NCI-H1048 (cell line): ENCODE measurements at regions not wholly inside any gene's neighbourhood (a gene's known extent, or its start where the extent isn't known, plus 50 kb on each side); places are given as distances from the start of the nearest gene placed in this dataset.
A peak's percentile ranks its signal among the peaks of the same experiment; 100 is the strongest.

Source experiments
- DNase-seq: peaks from one replicate; lab custom pipeline; 2025; lab: John Stamatoyannopoulos, UW

DNA sequence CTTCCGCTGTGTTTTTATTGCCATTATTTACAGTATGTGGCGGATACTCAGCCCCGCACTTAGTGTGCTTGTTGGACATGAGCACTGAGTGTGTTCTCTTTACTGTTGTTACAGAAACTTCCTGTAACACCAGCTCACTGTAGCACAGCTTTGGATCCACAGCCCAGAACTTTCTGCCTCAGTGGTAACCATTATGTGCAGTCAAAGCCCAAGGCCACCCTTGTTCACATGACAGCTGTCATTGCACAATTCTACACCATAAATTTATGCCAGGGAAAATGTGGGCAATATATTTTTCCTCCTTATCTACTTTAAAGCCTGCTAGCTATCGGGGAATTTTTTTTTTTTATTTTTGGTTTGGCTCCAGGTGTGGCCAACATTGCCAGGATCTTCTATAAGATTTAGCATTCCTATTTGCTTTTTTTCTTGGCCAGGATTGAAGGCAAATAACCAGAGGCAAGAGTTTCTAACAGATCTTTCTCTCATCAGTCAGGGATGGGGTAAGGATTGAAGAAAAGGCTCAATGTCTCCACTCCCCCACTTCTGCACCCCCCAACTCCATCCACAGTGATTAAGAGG lies 176.0 kb upstream of the PELI2 start:
- no peak for DNase-seq

DNA sequence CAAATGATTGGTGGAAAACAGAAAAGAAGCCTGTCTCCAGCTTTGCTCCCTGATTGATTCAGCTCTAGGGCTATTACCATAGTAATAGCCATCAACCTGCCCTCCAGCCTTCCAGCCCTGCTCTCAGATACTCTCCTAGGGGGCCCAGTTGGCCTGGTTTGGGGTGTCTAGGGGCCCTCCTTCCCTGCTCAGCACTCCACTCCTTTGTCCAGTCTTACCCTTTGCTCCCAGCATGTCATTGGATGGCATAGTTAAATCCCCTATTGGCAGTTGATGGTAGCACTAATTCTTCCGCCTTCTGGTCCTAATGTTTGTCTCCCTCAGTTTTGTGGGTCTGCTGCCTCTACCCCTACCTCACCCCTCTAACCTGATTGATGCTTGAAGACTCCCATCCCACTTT lies 175.4 kb upstream of the PELI2 start:
- DNase-seq, result no peak

DNA sequence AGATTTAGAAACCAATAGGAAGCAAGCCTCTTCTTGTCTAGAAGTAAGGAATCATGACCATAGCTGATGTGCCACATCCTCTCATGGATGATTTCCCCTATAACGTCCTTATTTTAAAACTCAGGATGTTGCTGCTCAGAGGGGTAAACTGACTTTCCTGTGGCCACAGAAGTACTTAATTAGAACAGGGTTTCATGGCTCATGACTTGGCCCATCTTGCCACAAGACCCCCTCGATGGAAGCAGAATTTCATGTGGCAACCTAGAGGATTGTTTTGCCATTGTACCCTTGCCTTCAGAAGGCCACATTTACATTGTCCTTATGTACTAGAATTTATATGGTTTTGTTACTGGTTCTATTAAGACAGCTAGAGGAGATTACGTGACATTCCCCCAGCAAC lies 173.5 kb upstream of the PELI2 start:
- DNase-seq, result no peak

DNA sequence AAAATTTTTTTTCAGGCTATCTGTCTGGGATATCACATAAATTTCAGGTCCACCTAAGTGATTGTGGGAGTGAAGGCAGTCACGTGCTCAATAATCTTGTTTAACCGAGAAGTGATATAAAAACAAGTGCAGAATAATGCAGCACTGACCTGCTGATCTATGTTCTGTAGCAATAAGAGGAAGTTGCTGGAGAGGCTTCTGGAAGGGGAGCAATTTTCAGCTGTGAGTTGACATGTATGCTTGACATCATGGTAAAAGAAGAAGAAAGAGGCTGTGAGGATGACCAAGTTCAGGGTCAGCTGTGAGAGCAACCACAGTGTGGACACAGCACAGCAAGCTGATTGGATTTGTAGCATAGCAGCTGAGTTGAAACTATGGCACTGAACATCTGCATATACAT lies 172.0 kb upstream of the PELI2 start:
- no peak for DNase-seq

DNA sequence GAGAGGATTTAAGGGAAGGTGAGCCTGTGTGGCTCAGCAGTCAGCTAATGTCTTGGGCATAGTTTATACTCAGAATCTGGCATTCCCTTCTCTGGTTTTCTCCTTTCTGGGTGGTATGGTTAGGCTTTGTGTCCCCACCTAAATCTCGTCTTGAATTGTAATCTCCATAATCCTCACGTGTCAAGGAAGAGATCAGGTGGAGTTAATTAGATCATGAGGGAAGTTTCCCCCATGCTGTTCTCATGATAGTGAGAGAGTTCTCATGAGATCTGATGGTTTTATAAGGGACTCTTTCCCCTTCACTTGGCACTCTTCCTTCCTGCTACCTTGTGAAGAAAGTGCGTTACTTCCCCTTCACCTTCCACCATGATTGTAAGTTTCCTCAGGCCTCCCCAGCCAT lies 169.8 kb upstream of the PELI2 start:
- no peak for DNase-seq

DNA sequence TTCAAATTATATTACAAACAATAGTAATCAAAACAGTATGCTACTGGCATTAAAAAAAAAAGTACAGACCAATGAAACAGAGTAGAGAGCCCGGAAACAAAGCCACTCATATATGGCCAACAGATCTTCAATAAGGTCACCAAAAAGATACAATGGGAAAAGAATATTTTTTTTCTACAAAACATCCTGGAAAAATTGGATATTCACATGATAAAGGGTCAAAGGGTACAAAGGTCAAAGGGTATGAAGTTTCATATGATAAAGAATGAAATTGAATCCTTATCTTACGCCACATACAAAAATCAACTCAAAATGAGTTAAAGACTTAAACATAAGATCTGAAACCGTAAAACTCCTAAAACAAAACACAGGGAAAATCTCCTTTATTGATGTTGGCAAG lies 168.5 kb upstream of the PELI2 start:
- DNase-seq, result no peak

DNA sequence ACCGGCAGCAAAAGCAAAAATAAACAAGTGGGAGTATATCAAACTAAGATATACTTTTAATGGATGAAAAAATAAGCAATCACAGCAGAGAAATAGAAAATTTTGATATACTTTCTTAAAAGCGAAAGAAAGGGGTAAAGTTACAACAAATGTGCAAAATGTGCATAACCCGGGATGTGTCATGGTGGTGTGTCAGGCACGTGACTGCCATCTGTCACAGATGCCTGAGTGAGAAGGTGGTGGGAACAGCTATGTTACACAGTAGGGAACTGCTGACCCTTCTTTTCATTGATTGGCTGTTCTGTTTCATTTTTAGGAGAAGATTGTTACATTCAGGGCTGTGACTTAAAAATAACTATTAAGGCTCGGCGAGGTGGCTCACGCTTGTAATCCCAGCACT lies 168.1 kb upstream of the PELI2 start:
- DNase-seq, result no peak

DNA sequence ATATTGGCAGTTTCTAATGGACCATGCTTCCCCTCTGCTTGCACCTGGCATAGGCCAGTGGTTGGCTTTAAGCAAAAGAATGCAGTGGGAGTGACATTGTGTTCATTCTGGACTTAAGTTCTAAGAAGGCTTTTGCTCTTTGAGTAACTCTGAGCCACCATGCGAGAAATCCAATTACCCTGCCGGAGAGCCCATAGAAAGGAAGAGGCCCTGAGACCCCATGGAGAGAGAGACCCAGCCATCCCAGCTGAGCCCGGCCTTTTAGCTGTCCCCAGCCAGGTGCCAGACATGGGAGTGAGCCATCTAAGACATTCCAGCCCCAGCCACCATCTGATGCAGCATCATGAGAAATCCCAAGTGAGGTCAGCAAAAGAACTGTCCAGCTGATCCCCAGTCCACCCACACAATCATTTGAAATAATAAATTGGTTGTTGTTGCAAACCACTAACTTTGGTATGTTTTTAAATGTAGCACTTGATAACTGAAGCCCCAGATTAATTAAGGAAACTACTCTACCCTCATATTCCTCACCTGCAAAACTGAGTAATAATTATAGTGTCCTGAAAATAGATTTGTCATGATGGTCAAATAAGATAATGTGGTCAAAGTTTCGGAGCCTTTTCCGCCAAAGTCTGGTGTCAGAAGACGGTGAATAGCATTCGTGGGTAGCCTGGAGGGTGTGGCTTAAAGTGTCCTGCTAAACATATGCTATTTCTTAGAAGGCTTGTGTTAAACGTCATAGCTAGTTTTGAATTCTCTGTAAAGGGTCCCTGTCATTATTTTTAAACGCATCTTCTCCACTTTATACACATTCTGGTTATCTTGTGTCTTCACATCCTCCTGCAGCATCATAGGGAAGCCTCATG lies 166.6 kb upstream of the PELI2 start:
- DNase-seq, result no peak

DNA sequence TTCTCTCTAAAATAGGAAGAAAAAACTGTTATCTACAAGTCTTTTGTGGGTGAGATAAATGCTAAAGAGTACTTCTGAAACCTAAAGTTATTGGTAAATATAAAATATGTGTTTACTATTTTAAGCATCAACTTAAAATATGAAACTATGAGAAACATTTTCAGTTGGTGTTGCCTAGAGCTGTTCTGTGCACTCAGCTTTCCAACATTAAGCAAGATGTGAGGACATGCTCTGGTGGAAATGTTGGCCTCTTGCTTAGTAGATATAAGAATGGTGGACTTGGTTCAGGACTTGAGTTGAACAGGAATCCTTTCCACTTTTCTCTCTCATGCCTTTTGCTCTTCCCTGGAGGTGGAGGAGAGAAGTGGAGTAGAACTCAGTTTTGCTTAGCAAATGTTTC lies 164.1 kb upstream of the PELI2 start:
- no peak for DNase-seq

DNA sequence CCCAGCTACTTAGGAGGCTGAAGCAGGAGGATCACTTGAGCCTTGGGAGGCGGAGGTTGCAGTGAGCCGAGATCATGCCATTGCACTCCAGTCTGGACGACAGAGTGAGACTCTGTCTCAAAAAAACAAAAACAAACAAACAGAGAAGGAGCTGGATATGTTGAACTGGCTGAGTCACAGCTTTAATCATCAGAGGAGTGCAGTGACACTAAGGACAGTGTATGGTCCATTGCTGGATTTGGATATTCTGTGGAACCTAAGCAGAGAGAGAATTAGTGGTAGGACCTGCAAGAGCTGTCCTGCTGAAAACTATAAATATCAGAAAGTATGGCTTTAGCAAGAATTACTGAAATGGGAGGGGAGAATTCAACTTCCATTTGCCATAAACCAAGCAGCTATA lies 163.0 kb upstream of the PELI2 start:
- no peak for DNase-seq

DNA sequence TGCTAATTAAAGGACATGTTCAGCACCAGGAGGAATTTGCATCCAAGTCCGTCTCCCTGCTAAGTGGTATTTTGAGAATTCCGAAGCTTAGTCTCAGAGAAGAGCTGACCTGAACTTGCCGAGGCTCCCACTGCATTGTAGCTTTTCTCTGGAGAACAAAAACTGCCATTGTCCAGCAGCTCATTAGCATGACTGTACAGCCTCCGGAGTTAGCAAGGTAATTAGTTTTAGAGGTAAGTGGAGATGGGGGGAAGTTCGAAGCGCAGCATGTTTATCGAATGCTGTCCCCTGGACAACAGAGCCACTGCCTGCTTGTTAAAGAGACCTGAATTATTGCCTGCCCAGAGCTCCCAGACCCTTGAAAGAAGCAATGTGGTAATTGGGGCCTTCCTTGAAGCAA lies 160.3 kb upstream of the PELI2 start:
- DNase-seq, result peak; percentile 44

DNA sequence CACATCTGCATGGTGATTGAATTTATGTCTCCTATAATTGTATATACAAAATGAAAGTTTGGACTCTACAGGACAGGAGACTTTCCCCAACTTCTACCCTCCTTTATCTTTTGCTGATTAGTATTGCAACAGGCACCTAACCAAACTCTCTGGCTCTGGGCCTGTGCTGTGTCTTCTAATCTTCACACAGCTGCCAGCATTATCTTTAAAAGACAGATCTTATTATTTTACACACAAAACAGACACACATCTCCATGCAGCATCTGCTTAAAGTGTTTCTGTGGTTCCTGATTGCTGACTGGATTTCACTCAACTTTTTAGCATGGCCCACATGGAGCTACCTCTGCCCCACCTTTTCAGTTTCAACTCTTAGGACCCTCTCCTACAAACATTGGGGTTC lies 154.9 kb upstream of the PELI2 start:
- no peak for DNase-seq

DNA sequence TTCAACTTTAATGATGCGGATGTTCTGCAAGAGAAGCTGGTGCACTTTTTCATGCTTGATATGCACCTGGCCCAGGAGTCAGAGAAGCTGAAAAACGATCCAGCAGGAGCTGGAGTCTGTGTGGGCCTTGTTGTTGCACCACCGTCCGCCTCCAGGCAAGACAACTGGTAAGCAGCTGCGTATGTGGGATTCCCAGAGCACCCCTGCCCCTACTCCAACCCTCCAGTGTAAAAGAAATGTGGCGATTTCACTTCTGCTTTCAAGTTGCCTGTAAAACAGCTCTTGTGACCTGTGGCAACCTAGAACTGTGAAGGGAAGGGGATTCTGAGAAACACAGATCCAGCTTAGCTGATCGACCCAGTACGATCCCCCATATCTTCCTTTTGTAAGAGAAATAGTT lies 154.1 kb upstream of the PELI2 start:
- no peak for DNase-seq

DNA sequence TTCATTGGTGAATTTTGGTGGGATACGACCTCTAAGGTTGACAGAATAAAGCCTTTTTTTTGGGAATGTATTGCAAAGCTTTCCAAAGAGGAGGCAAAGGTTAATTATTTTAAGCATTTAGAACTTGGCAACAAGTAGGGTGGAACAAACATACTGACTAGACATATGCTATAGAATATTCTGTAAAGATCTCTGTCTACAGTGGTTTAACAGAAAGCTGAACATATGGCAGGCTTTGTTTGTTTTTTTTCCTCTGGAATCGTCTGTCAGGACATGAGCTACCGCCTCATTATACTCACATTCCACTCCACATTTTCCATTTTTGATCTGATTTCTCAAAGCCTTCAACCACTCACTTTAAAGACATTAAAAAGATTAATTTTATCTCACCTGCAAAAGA lies 153.4 kb upstream of the PELI2 start:
- DNase-seq, result no peak

DNA sequence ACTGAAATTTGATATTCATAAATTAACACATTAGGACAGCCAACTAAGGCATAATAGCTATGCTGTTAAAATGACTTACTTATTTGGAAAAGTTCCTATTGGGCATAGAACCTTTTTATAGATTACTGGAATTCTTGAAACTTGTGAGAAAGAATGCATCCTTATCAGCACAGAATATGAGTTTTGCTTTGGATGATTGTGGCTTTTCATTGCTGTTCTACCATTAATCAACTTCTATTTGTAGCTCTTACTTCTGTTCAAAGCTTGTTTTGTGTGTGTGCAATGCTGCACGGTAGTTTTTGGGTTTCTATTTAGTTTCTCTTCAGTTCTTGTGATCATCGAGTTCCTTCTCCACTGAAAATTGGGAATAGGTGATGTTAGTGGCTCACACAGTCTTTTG lies 152.4 kb upstream of the PELI2 start:
- DNase-seq, result no peak

DNA sequence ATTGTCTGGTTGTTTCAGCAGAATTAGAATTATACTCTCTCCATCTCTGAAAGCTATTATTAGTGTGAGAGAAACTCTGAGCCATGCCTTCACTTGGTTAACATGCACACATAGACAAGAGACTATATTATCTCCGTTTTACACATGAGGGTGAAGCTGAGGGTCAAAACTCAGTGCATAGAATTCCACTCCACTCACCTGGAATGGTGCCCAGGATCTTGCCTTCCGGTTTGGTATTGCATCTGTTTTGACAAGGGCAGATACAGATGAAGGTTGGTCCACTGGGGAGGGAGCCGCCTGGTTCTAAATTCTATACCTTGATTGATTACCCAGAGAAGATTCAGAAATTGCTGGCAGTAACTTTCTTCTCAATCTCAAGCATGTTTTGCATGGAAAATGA lies 149.5 kb upstream of the PELI2 start:
- no peak for DNase-seq

DNA sequence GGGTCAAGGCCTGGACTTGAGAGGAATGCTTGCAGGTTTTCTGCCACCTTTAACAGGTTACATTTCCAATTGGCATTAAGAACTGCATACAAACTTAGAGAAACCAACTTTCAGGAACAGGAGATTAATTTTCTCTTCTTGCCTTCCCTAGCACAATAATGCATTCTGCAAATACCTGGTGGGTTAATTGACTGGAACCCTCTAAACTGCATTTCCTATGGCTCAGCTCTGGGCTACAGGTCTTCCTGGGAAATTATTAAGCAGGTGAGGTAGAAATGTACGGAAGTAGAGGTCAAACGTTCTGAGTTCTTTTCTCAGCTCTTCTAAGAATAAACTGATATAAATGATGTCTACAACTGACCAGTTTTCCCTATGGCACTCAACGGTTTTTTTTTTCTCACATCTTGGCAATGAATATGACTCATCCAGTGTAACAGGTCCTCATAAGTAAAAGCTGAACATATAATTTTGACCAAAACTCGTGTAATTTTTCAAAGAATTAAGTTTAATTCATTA lies 144.9 kb upstream of the PELI2 start:
- DNase-seq, result no peak

DNA sequence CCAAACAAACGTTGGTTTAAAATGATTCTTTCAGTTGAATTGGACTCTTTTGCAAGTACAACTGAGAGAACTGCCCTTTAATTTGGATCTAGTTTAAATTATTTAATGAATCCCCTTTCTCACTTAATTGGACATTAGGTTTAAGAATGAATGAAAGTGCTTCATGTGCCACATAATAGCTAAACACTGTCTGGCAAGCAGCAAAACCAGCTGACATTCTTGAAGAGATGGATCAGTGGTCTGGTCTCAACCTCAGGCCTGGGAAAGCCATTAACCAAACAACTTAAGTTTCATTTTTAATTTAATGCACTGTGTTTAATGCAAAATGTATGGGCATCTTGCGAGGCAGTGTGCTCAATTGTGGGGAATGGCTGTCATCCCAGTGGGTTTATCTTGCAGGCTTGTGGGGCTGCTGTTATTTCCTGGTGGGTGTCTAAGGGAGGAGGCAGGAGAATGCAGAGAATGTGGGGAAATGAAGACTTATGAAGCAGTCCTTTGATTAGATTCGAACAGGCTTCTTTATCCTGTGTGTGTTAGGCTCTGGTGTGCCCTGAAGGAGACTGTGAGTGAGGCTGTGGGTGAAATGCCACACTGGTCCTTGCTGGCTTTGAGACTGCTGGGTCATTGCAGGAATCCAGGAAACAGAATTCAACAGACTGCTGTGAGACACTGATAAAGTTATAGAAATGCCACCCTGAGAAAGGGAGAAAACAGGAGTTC lies 144.1 kb upstream of the PELI2 start:
- no peak for DNase-seq

DNA sequence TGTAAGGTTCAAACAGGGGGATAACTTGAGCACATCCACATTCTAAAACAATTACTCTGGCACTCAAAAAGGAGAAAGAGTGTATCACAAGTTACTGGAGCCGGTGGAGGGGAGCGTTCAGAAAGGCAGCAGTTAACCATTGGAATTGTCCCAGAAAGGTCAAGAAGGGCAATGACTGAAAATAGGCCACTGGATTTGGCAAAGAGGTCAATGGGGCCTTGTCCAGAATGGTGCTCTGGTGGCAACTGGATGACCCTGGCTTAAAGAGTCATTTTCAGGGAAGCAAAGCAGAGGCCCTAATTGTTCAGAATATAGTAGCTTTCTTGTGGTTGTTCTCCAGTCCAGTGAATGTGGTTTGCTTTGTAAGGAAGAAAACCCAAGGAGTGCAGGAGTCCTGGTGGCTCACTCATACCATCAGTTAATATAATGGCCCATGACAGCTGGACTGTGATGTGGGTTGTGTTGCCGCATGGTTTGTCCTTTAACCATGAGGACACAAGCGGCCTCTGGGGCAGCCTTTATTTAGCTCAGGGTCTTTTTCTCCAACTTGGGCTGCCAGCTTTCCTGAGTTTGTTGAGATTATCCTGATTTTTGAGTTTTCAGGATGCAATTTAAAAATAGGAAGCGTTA lies 142.8 kb upstream of the PELI2 start:
- DNase-seq, result no peak

DNA sequence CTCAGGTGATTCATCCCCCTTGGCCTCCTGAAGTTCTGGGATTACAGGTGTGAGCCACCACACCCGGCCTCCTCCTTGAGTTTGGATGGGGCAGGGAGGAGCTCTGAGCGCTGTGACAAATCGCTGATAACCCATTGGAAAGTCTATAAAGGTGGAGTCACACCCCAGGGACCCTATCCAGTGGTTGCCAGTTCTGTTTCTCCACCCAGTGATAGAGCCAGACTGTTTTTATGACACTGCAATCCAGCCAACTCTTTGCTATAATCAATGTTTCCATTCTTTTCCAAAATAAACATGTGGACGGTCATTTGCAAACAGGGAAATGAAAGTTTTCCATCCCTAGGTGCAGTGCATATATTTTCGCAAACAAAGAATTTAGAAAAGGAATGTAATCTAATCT lies 142.0 kb upstream of the PELI2 start:
- peak; percentile 67 for DNase-seq

DNA sequence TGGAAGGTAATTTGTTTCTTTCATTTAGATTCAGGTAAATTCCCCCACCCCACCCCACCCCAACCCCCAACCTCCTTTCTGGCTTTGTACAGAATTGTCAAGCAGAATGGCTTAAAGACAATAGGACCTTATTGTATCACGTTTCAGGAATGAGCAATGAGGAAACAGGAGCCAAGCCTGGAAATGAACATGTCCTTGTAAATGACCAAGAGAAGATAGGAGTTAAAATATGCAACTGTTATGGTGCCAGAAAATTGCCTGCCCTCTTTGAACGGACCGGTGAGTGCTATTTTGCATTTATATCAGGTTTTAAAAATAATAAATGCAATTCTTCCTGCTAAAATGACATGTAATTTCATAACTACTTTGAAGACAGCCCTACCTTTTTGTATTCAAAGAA lies 141.6 kb upstream of the PELI2 start:
- DNase-seq, result no peak

DNA sequence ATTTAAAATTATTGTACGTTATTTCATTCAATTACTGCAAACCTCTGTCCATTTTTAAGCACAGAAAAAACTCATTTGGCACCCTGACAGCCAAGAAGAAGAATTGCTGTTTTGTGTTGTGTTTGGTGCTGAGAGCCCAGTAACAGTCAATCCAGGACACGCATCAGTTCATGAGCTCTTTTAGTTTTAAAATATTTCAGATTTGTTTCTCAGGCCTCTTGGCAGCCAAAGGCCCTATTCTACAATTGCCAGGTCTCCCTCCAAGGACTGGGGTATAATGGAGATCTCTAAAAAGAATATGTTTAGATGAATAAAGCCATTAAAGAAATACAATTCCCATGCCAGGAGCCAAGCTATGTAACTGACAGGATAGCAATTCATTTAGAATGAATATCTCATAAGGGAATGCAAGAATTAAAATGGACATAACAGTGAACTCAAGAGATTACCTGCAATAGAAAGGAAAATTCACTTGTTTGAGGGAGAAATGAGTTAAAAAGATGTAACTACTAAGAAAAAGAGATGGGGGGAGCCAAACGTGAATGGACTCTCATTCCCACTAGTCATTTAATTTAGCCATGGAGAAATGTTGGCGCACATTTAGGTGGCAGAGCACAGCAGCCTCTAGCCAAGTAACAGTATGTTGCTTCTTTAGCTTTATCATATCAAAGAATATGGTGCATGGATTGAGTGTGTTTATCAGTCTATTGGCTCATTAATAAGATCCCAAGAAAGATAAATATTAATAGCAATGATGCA lies 140.6 kb upstream of the PELI2 start:
- DNase-seq, result no peak
